ENCODE measurements at regions not wholly inside any gene's neighbourhood (a gene's known extent, or its start where the extent isn't known, plus 50 kb on each side); places are given as distances from the start of the nearest gene placed in this dataset.

DNA sequence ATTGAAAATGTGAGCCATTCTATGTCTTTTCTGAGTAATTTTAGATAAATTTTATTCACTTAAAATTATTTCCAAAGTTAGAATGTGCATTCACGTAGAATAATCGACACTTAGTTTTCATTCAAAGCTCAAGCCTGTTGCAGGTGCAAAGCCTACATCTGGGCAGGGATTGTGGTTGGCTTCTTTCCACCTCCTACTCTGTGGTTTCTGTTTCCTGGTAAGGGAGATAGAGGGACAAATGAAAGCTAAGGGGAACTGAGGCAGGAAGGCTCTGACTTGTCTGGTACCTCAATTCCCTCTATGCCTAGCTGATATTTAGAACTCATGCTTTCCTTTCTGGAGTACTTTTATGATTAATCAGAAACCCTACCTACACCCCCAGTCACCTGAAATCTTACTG, 251.2 kb upstream of the DPYD start:
- intact Hi-C loops (cut with DNase I), result no loop called here
- H3K9ac ChIP-seq (ENCODE audit: low read length in 3 of 3), result no peak overlapping the region
- H3K4me3 ChIP-seq (ENCODE audit: low read length in 3 of 3), result no peak overlapping the region
- TF ChIP-seq, protein P1, sequence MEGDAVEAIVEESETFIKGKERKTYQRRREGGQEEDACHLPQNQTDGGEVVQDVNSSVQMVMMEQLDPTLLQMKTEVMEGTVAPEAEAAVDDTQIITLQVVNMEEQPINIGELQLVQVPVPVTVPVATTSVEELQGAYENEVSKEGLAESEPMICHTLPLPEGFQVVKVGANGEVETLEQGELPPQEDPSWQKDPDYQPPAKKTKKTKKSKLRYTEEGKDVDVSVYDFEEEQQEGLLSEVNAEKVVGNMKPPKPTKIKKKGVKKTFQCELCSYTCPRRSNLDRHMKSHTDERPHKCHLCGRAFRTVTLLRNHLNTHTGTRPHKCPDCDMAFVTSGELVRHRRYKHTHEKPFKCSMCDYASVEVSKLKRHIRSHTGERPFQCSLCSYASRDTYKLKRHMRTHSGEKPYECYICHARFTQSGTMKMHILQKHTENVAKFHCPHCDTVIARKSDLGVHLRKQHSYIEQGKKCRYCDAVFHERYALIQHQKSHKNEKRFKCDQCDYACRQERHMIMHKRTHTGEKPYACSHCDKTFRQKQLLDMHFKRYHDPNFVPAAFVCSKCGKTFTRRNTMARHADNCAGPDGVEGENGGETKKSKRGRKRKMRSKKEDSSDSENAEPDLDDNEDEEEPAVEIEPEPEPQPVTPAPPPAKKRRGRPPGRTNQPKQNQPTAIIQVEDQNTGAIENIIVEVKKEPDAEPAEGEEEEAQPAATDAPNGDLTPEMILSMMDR (IDR thresholded peaks at IDR 0.05; ENCODE audit: borderline replicate concordance, extremely low read depth, insufficient read depth), result no peak
- H3K36me3 ChIP-seq (ENCODE audit: control insufficient read depth in 2 of 3, insufficient read depth in 3 of 3, low read length in 3 of 3), result no peaks in the 10 kb centered on the region
- no peak for DNase-seq
- H3K27me3 ChIP-seq (ENCODE audit: control insufficient read depth, insufficient read depth, low read length), result no peaks in the 10 kb centered on the region
- no peak overlapping the region for H3K27ac ChIP-seq (ENCODE audit: low read depth in 2 of 2, low read length in 2 of 2)
- FAIRE-seq, result no peak
- no peaks in the 10 kb centered on the region for H3K9me3 ChIP-seq (ENCODE audit: control insufficient read depth in 2 of 3, insufficient read depth in 1 of 3, low read length in 3 of 3)
- H3K4me1 ChIP-seq (ENCODE audit: control insufficient read depth in 2 of 3, insufficient read depth in 2 of 3, low read depth in 1 of 3, low read length in 3 of 3), result no peaks in the 10 kb centered on the region

DNA sequence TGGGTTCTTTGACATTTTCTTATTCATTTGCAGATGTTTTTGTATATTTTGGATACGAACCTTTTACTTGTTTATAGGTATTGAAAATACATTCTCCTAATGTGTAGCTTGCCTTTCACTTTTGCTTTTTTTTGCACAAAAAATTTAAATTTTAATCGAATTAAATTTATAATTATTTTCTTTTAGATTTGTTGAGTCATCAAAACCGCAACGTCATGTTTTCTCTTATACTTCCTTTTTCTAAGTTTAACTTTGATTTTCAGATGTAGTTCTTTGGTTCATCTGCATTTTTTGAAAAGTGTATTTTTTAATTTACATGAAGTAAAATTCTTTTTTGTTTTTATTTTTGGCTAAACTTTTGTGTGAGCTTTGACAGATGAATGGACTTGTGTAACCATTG, 243.7 kb upstream of the DPYD start:
- H3K9ac ChIP-seq (ENCODE audit: low read length in 3 of 3), result no peak overlapping the region
- no peaks in the 10 kb centered on the region for H3K27me3 ChIP-seq (ENCODE audit: control insufficient read depth, insufficient read depth, low read length)
- peak; percentile 83 for FAIRE-seq
- TF ChIP-seq, protein P1 (IDR thresholded peaks at IDR 0.05; ENCODE audit: borderline replicate concordance, extremely low read depth, insufficient read depth), result no peak
- DNase-seq, result no peak
- no peak overlapping the region for H3K27ac ChIP-seq (ENCODE audit: low read depth in 2 of 2, low read length in 2 of 2)
- intact Hi-C loops (cut with DNase I), result no loop called here
- no peaks in the 10 kb centered on the region for H3K36me3 ChIP-seq (ENCODE audit: control insufficient read depth in 2 of 3, insufficient read depth in 3 of 3, low read length in 3 of 3)
- no peaks in the 10 kb centered on the region for H3K4me1 ChIP-seq (ENCODE audit: control insufficient read depth in 2 of 3, insufficient read depth in 2 of 3, low read depth in 1 of 3, low read length in 3 of 3)
- H3K4me3 ChIP-seq (ENCODE audit: low read length in 3 of 3), result no peak overlapping the region
- H3K9me3 ChIP-seq (ENCODE audit: control insufficient read depth in 2 of 3, insufficient read depth in 1 of 3, low read length in 3 of 3), result no peaks in the 10 kb centered on the region

- intact Hi-C loops (cut with DNase I), result no loop called here
- no peak for FAIRE-seq
These were observed 236.9 kb upstream of the DPYD start for GRCh38 chr1:98157524-98158313.

More at GRCh38 chr1:98157524-98158313, 236.9 kb upstream of the DPYD start:
- no peak overlapping the region for H3K4me3 ChIP-seq (ENCODE audit: low read length in 3 of 3)
- no peak overlapping the region for H3K9ac ChIP-seq (ENCODE audit: low read length in 3 of 3)
- no peak overlapping the region for H3K27ac ChIP-seq (ENCODE audit: low read depth in 2 of 2, low read length in 2 of 2)
- TF ChIP-seq, protein P1 (IDR thresholded peaks at IDR 0.05; ENCODE audit: borderline replicate concordance, extremely low read depth, insufficient read depth), result no peak
- no peaks in the 10 kb centered on the region for H3K4me1 ChIP-seq (ENCODE audit: control insufficient read depth in 2 of 3, insufficient read depth in 2 of 3, low read depth in 1 of 3, low read length in 3 of 3)
- H3K9me3 ChIP-seq (ENCODE audit: control insufficient read depth in 2 of 3, insufficient read depth in 1 of 3, low read length in 3 of 3), result no peaks in the 10 kb centered on the region
- H3K36me3 ChIP-seq (ENCODE audit: control insufficient read depth in 2 of 3, insufficient read depth in 3 of 3, low read length in 3 of 3), result no peaks in the 10 kb centered on the region
- DNase-seq, result no peak
- H3K27me3 ChIP-seq (ENCODE audit: control insufficient read depth, insufficient read depth, low read length), result no peaks in the 10 kb centered on the region

Measured in kidney (tissue), 13 donors.